ENCODE measurements at regions not wholly inside any gene's neighbourhood (a gene's known extent, or its start where the extent isn't known, plus 50 kb on each side); places are given as distances from the start of the nearest gene placed in this dataset.

DNA sequence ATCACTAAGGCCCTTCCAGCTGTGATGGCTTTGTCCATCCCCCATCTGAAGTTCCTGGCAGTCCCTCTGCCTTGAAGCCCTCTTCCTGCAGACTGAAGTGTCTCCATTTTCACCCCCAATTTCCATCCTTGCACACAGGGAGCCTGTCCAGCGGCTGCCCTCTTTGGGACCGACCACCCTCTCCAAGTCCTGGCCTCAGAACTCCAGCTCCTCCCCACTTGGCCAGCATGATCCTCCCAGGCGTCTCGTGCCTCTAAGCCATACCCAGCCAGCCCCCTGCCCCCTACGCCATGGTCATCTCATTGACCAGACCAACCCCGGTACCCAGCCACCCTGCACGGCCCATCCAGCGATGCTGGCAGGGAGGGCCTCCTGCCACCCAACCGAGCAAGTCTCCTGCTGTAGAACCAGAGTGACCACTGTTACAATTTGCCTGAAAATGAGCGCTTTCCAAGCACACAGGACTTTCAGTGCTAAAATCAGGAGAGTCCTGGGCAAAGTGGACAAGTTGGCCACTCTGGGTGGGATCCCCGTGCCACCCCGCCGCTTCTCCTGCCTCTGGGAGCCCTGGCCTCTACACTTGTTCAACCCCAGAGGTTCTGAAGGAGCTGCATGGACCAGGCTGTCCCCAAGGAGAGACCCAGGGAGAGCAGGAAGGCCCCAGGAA is 362.0 kb downstream of the SEC14L1 start:
- TF ChIP-seq SIN3A (IDR thresholded peaks at IDR 0.05; ENCODE audit: borderline replicate concordance, insufficient read depth, low read length), result no peak
- no peak for TF ChIP-seq TAF1 (IDR thresholded peaks at IDR 0.05; ENCODE audit: borderline replicate concordance, insufficient read depth, low read length)
- no peak for TF ChIP-seq POLR2AphosphoS5 (IDR thresholded peaks at IDR 0.05; ENCODE audit: low read depth, low read length)
- TF ChIP-seq, protein P1, sequence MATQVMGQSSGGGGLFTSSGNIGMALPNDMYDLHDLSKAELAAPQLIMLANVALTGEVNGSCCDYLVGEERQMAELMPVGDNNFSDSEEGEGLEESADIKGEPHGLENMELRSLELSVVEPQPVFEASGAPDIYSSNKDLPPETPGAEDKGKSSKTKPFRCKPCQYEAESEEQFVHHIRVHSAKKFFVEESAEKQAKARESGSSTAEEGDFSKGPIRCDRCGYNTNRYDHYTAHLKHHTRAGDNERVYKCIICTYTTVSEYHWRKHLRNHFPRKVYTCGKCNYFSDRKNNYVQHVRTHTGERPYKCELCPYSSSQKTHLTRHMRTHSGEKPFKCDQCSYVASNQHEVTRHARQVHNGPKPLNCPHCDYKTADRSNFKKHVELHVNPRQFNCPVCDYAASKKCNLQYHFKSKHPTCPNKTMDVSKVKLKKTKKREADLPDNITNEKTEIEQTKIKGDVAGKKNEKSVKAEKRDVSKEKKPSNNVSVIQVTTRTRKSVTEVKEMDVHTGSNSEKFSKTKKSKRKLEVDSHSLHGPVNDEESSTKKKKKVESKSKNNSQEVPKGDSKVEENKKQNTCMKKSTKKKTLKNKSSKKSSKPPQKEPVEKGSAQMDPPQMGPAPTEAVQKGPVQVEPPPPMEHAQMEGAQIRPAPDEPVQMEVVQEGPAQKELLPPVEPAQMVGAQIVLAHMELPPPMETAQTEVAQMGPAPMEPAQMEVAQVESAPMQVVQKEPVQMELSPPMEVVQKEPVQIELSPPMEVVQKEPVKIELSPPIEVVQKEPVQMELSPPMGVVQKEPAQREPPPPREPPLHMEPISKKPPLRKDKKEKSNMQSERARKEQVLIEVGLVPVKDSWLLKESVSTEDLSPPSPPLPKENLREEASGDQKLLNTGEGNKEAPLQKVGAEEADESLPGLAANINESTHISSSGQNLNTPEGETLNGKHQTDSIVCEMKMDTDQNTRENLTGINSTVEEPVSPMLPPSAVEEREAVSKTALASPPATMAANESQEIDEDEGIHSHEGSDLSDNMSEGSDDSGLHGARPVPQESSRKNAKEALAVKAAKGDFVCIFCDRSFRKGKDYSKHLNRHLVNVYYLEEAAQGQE (IDR thresholded peaks at IDR 0.05; ENCODE audit: insufficient read depth in 1 of 2, low read depth in 2 of 2, low read length in 2 of 2), result no peak
- no peak for TF ChIP-seq FOXP2 (optimal IDR thresholded peaks at IDR 0.05; ENCODE audit: borderline replicate concordance, extremely low read depth, extremely low read length, insufficient read depth)

DNA sequence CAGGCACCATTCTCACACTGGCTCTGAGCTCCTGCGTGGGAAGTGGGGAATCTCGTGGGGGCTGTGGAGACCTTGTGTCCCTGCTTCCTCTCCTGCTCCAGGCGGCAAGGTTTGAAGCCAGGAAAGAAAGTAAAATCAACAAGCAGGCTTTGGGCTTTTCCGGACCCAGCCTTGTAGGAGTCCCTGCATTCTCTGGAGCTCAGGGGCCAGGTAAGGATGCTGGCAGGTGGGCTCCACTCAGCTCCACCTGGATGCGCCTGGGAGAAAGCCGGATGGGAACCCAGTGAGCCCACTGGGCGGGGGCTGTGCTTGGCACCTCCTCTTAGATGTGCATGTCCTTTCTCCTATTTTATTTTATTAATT is 362.5 kb downstream of the SEC14L1 start:
- no peak for TF ChIP-seq POLR2AphosphoS5 (IDR thresholded peaks at IDR 0.05; ENCODE audit: low read depth, low read length)

DNA sequence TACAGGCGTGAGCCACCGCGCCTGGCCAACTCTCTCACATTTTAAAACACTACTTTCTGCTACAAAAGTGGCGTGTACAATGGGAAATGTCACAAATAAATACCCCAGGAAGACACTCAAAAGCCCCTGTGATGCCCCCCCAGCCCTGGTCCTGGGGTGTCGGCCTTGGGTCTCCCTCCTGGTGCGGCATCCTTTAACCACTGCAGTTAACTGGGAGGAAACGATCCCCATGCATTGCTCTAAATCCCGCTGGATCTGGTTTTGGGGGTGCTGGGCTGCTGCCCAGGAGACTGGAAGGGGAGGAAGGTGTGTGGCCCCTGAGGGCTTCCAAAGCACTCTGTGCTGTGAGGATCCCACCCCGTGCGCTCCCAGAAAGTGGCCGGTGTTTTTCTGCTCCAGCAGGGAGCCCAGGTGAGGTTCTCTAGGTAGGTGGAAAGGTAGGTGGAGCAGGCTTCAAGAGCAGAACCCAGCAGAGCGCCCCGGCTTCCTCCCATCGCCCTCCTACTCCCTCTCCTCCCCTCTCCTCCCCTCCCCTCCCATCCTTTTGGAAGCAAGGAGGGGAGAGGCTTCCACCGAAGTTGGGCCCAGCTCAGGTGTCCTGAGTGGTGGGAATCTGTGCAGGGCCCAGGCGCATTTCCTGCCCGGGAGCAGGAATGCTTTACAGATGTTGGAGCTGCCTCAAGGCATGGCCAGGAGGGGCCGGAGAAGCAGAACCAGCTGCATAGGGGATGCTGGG is 363.3 kb downstream of the SEC14L1 start:
- TF ChIP-seq, protein P1 (IDR thresholded peaks at IDR 0.05; ENCODE audit: insufficient read depth in 1 of 2, low read depth in 2 of 2, low read length in 2 of 2), result no peak

DNA sequence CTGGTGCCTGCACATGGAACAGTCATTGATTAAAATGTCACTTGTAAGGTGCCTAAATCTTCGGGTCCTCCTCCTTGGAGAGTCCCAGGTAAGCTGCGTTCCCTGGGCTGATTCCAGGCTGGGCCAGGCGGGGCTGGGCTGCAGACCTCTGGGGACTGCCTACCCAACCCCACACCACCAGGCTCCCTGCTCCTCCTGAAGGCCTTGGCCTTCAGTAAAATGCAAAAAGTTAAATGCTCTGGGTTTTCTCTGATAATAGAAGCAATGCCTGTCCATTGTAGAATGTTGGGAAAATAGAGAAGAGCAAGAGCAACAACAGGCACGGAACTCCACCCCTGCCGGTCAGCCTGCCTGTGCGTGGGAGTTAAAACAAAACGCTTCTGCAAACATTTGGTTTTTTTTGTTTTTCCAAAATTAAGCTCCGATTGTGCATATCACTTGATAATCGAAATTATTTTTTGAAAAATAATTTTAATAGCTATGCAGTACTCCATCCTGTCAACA is 363.9 kb downstream of the SEC14L1 start:
- TF ChIP-seq TAF1 (IDR thresholded peaks at IDR 0.05; ENCODE audit: borderline replicate concordance, insufficient read depth, low read length) (no peak), SIN3A (IDR thresholded peaks at IDR 0.05; ENCODE audit: borderline replicate concordance, insufficient read depth, low read length) (no peak), POLR2AphosphoS5 (IDR thresholded peaks at IDR 0.05; ENCODE audit: low read depth, low read length) (no peak), FOXP2 (optimal IDR thresholded peaks at IDR 0.05; ENCODE audit: borderline replicate concordance, extremely low read depth, extremely low read length, insufficient read depth) (no peak)
- TF ChIP-seq, protein P1 (IDR thresholded peaks at IDR 0.05; ENCODE audit: insufficient read depth in 1 of 2, low read depth in 2 of 2, low read length in 2 of 2), result no peak

DNA sequence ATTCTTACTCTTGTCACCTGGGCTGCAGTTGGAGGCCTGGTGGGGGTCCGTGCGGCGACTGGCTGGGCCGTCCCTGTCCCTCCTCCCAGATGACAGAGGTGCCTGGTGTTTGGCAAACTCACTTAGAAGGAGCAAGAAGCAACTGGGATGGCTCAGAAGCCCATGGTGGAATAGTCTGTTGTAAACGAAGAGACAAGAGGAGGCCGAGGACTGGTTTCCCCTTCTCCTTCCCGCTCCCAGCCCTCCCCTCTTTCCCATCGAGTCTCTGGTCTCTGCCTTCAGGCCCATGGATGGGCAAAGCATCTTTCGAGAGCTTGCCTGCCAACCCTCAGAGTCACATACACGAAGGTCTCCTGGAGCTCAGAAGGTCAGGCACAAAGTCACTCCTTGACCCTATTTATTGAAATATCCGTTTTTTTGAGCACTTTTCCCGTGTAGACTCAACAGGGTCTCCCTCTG is 364.4 kb downstream of the SEC14L1 start:
- TF ChIP-seq TAF1 (IDR thresholded peaks at IDR 0.05; ENCODE audit: borderline replicate concordance, insufficient read depth, low read length), result no peak
- TF ChIP-seq, protein P1 (IDR thresholded peaks at IDR 0.05; ENCODE audit: insufficient read depth in 1 of 2, low read depth in 2 of 2, low read length in 2 of 2), result no peak

Measured in PFSK-1 (cell line).